ENCODE measurements at regions not wholly inside any gene's neighbourhood (a gene's known extent, or its start where the extent isn't known, plus 50 kb on each side); places are given as distances from the start of the nearest gene placed in this dataset.
A peak's percentile ranks its signal among the peaks of the same experiment; 100 is the strongest.

GRCh38 chr5:171633776-171634470 is 151.7 kb upstream of the SMIM23 start:
- POLR2A ChIA-PET, result no interaction called here

GRCh38 chr5:171634511-171634910 is 151.1 kb upstream of the SMIM23 start:
- Mint-ChIP-seq H3K4me3 (no peak overlapping the region), H3K27ac (no peak overlapping the region), H3K27me3 (peaks cover 5% of the 10 kb centered on the region), H3K9me3 (ENCODE audit: insufficient read depth) (no peaks in the 10 kb centered on the region), H3K4me1 (peaks cover 10% of the 10 kb centered on the region)
- H3K9ac ChIP-seq (ENCODE audit: low read length), result no peak overlapping the region
- ATAC-seq (ENCODE audit: low read depth), result no peak
- no peaks in the 10 kb centered on the region for H3K36me3 ChIP-seq (replicated peaks in 1 of 2; ENCODE audit: control extremely low read depth in 1 of 2, control insufficient read depth in 1 of 2, extremely low read depth in 1 of 2, insufficient read depth in 2 of 2, low read length in 1 of 2)
- TF ChIP-seq EZH2 (IDR thresholded peaks at IDR 0.05; ENCODE audit: borderline replicate concordance, insufficient read depth, low read depth, low read length, poor library complexity, severe bottlenecking) (no peak), CTCF (IDR thresholded peaks at IDR 0.05) (no peak)
- DNase-seq, result no peak
- H3K27ac ChIP-seq (ENCODE audit: low read length in 2 of 2), result no peak overlapping the region
- H3K27me3 ChIP-seq (replicated peaks in 1 of 4; ENCODE audit: control extremely low read depth in 1 of 4, control insufficient read depth in 3 of 4, insufficient read depth in 4 of 4, low read length in 3 of 4), result peaks cover 0 to 6% (median 1%) of the 10 kb centered on the region in 4 experiments
- no peaks in the 10 kb centered on the region for H4K20me1 ChIP-seq (ENCODE audit: control insufficient read depth, insufficient read depth, low read length, poor library complexity, severe bottlenecking)
- no peak overlapping the region for H2AFZ ChIP-seq (ENCODE audit: insufficient read depth, low read depth, low read length, poor library complexity, severe bottlenecking)
- H3K4me3 ChIP-seq (ENCODE audit: control extremely low read depth in 1 of 5, extremely low read depth in 1 of 5, insufficient read depth in 1 of 5, low read depth in 2 of 5, low read length in 4 of 5), result no peak overlapping the region
- POLR2A ChIA-PET, result no interaction called here
- peaks cover 10 to 11% of the 10 kb centered on the region in 2 donors for H3K4me1 ChIP-seq (ENCODE audit: control insufficient read depth in 2 of 2, insufficient read depth in 2 of 2, low read length in 2 of 2)
- intact Hi-C loops (cut with micrococcal nuclease), result no loop called here
- CTCF ChIA-PET, result no interaction called here
- H3K4me2 ChIP-seq (replicated peaks; ENCODE audit: low read depth, low read length, poor library complexity, severe bottlenecking), result no peak overlapping the region
- no peaks in the 10 kb centered on the region for H3K79me2 ChIP-seq (ENCODE audit: control insufficient read depth, insufficient read depth, low read length)
- no peaks in the 10 kb centered on the region for H3K9me3 ChIP-seq (ENCODE audit: control extremely low read depth in 1 of 3, control insufficient read depth in 2 of 3, insufficient read depth in 1 of 3, low read length in 2 of 3)

More at GRCh38 chr5:171633776-171634470, 151.7 kb upstream of the SMIM23 start:
- Histone ChIP-seq H3K4me1 (ENCODE audit: control insufficient read depth in 2 of 2, insufficient read depth in 2 of 2, low read length in 2 of 2) (peaks cover 10 to 11% of the 10 kb centered on the region in 2 donors), H3K36me3 (replicated peaks in 1 of 2; ENCODE audit: control extremely low read depth in 1 of 2, control insufficient read depth in 1 of 2, extremely low read depth in 1 of 2, insufficient read depth in 2 of 2, low read length in 1 of 2) (no peaks in the 10 kb centered on the region), H3K27ac (ENCODE audit: low read length in 2 of 2) (no peak overlapping the region), H3K9ac (ENCODE audit: low read length) (no peak overlapping the region), H3K4me2 (replicated peaks; ENCODE audit: low read depth, low read length, poor library complexity, severe bottlenecking) (peak overlapping the region; percentile 26), H3K4me3 (ENCODE audit: control extremely low read depth in 1 of 5, extremely low read depth in 1 of 5, insufficient read depth in 1 of 5, low read depth in 2 of 5, low read length in 4 of 5) (no peak overlapping the region), H4K20me1 (ENCODE audit: control insufficient read depth, insufficient read depth, low read length, poor library complexity, severe bottlenecking) (no peaks in the 10 kb centered on the region), H3K9me3 (ENCODE audit: control extremely low read depth in 1 of 3, control insufficient read depth in 2 of 3, insufficient read depth in 1 of 3, low read length in 2 of 3) (no peaks in the 10 kb centered on the region), H3K27me3 (replicated peaks in 1 of 4; ENCODE audit: control extremely low read depth in 1 of 4, control insufficient read depth in 3 of 4, insufficient read depth in 4 of 4, low read length in 3 of 4) (peaks cover 0 to 9% (median 3%) of the 10 kb centered on the region in 4 experiments), H3K79me2 (ENCODE audit: control insufficient read depth, insufficient read depth, low read length) (no peaks in the 10 kb centered on the region), H2AFZ (ENCODE audit: insufficient read depth, low read depth, low read length, poor library complexity, severe bottlenecking) (no peak overlapping the region)
- Mint-ChIP-seq H3K27me3 (peaks cover 6% of the 10 kb centered on the region), H3K9me3 (ENCODE audit: insufficient read depth) (no peaks in the 10 kb centered on the region), H3K27ac (no peak overlapping the region), H3K4me3 (no peak overlapping the region), H3K4me1 (peaks cover 10% of the 10 kb centered on the region)
- ATAC-seq (ENCODE audit: low read depth), result peak; percentile 21
- CTCF ChIA-PET, result no interaction called here
- TF ChIP-seq CTCF (IDR thresholded peaks at IDR 0.05) (no peak), EZH2 (IDR thresholded peaks at IDR 0.05; ENCODE audit: borderline replicate concordance, insufficient read depth, low read depth, low read length, poor library complexity, severe bottlenecking) (no peak)
- 49% methylated on average over 6 of the region's 7 CpGs for WGBS (ENCODE audit: insufficient coverage)
- intact Hi-C loops (cut with micrococcal nuclease), result no loop called here
- peak; percentile 37 for DNase-seq
